SK-N-SH (cell line): ENCODE measurements at regions not wholly inside any gene's neighbourhood (a gene's known extent, or its start where the extent isn't known, plus 50 kb on each side); places are given as distances from the start of the nearest gene placed in this dataset.

Source experiments
- CTCF ChIA-PET: fragments of 300-600, 350-600 bp; formaldehyde crosslinking; extraction: SDS; loops from one replicate; lab custom pipeline; 2021; lab: Yijun Ruan, JAX
- POLR2A ChIA-PET: fragments of 350-600 bp; sonication (Branson Sonifier 250); formaldehyde crosslinking; extraction: SDS; loops from one replicate; lab custom pipeline; 2020; ENCODE audit warnings: antibody characterized with exemption, inconsistent platforms; lab: Yijun Ruan, JAX
- DNase-seq: peaks from one replicate; pipeline ENCODE4 v3.0.0; 2012
- H2AFZ ChIP-seq: fragments of 200-600 bp; sonication (generic); 2 replicates; pipeline ENCODE4 v1.8.1; 2016; ENCODE audit warnings: antibody characterized with exemption, mild to moderate bottlenecking, low read depth
- H3F3A ChIP-seq: fragments of 200-600 bp; sonication (generic); replicated peaks from 2 replicates; pipeline ENCODE3; 2016; ENCODE audit warnings: antibody characterized with exemption, mild to moderate bottlenecking; ENCODE audit not compliant: insufficient read depth
- H3K27ac ChIP-seq, 2 experiments: fragments of 200-500 bp in 1 of 2; fragments of 200-600 bp in 1 of 2; sonication (Bioruptor generic) in 1 of 2; sonication (generic), shearing (Covaris generic) in 1 of 2; 2 replicates each; pipeline versions ENCODE4 v1.5.1 to v1.6.1; 2014 to 2016; ENCODE audit warnings: low read depth in 2 of 2, inconsistent platforms in 1 of 2, low read length in 1 of 2, mild to moderate bottlenecking in 1 of 2, mixed read lengths in 1 of 2
- H3K27me3 ChIP-seq: fragments of 200-600 bp; sonication (generic), shearing (Covaris generic); 2 replicates; pipeline ENCODE4 v1.6.1; 2016; ENCODE audit warnings: mixed run types; ENCODE audit not compliant: insufficient read depth
- H3K36me3 ChIP-seq, 2 experiments: fragments of 200-500 bp in 1 of 2; fragments of 200-600 bp in 1 of 2; sonication (Bioruptor generic) in 1 of 2; sonication (generic) in 1 of 2; replicated peaks in 1 of 2; 2 replicates each; pipeline versions ENCODE3 to v1.5.1; 2014 to 2016; ENCODE audit warnings: low read length in 1 of 2, mild to moderate bottlenecking in 1 of 2; ENCODE audit not compliant: insufficient read depth in 2 of 2, control insufficient read depth in 1 of 2
- H3K4me1 ChIP-seq, 2 experiments: fragments of 200-500 bp in 1 of 2; fragments of 200-600 bp in 1 of 2; sonication (Bioruptor generic) in 1 of 2; sonication (generic), shearing (Covaris generic) in 1 of 2; 2 replicates each; pipeline versions ENCODE4 v1.5.1 to v1.6.1; 2014 to 2016; ENCODE audit warnings: low read depth in 1 of 2, low read length in 1 of 2, mixed run types in 1 of 2; ENCODE audit not compliant: insufficient read depth in 2 of 2, control insufficient read depth in 1 of 2
- H3K4me2 ChIP-seq: fragments of 200-600 bp; sonication (generic), shearing (Covaris generic); 2 replicates; pipeline ENCODE4 v1.6.1; 2017; ENCODE audit warnings: mixed run types
- H3K4me3 ChIP-seq, 2 experiments: fragments of 200-500 bp in 1 of 2; fragments of 200-600 bp in 1 of 2; sonication (Bioruptor generic) in 1 of 2; sonication (generic), shearing (Covaris generic) in 1 of 2; 2 replicates each; pipeline versions ENCODE4 v1.5.1 to v1.8.1; 2014 to 2016; ENCODE audit warnings: low read depth in 2 of 2, inconsistent platforms in 1 of 2, low read length in 1 of 2, mild to moderate bottlenecking in 1 of 2, mixed read lengths in 1 of 2, moderate library complexity in 1 of 2
- H3K79me2 ChIP-seq: fragments of 200-600 bp; sonication (generic); 2 replicates; pipeline ENCODE4 v1.8.1; 2017; ENCODE audit warnings: mild to moderate bottlenecking; ENCODE audit not compliant: insufficient read depth
- H3K9ac ChIP-seq: fragments of 200-600 bp; sonication (generic); 2 replicates; pipeline ENCODE4 v1.6.1; 2017; ENCODE audit warnings: mixed run types
- H3K9me2 ChIP-seq: fragments of 200-600 bp; sonication (generic); 2 replicates; pipeline ENCODE4 v1.6.1; 2017; ENCODE audit warnings: mixed run types
- H3K9me3 ChIP-seq: fragments of 200-600 bp; sonication (generic); 2 replicates; pipeline ENCODE4 v1.6.1; 2017; ENCODE audit warnings: mixed run types, mild to moderate bottlenecking, moderate library complexity
- H4K20me1 ChIP-seq: fragments of 200-600 bp; sonication (generic); 2 replicates; pipeline ENCODE4 v1.6.1; 2017; ENCODE audit warnings: mild to moderate bottlenecking, mixed run types; ENCODE audit not compliant: insufficient read depth
- CHD2 ChIP-seq: fragments of 150-350 bp; IDR thresholded peaks from 2 replicates; pipeline ENCODE4 v1.6.1; 2018; ENCODE audit warnings: low read length; ENCODE audit not compliant: partially characterized antibody
- EP300 ChIP-seq, 2 experiments: IDR thresholded peaks; 2 replicates each; pipeline versions ENCODE4 v1.4.0 to v1.6.1; 2012; ENCODE audit warnings: borderline replicate concordance in 1 of 2, low read depth in 1 of 2, low read length in 1 of 2
- GABPA ChIP-seq: IDR thresholded peaks from 2 replicates; pipeline ENCODE4 v1.4.0; 2012; ENCODE audit warnings: low read depth, mild to moderate bottlenecking
- GATA2 ChIP-seq: sonication (generic); formaldehyde crosslinking; IDR thresholded peaks from 2 replicates; pipeline ENCODE4 v1.5.0; 2020; ENCODE audit warnings: mild to moderate bottlenecking, missing genetic modification reagents
- JUND ChIP-seq: IDR thresholded peaks from 2 replicates; pipeline ENCODE4 v1.4.0; 2012
- MEF2A ChIP-seq: IDR thresholded peaks from 2 replicates; pipeline ENCODE4 v1.4.0; 2012; ENCODE audit warnings: low read depth, borderline replicate concordance
- MXI1 ChIP-seq: IDR thresholded peaks from 2 replicates; pipeline ENCODE4 v1.6.1; 2012; ENCODE audit warnings: mild to moderate bottlenecking, low read depth, low read length, improper control_type of control experiment
- NFIC ChIP-seq: IDR thresholded peaks from 2 replicates; pipeline ENCODE4 v1.4.0; 2012; ENCODE audit warnings: borderline replicate concordance
- NRF1 ChIP-seq: IDR thresholded peaks from 2 replicates; pipeline ENCODE4 v1.6.1; 2012; ENCODE audit warnings: low read depth, mild to moderate bottlenecking, low read length
- POLR2AphosphoS5 ChIP-seq: IDR thresholded peaks from 2 replicates; pipeline ENCODE4 v1.6.1; 2012; ENCODE audit warnings: low read depth, low read length
- RFX5 ChIP-seq: IDR thresholded peaks from 2 replicates; pipeline ENCODE4 v1.6.1; 2012; ENCODE audit warnings: mild to moderate bottlenecking, improper control_type of control experiment, low read length
- SIN3A ChIP-seq: IDR thresholded peaks from 2 replicates; pipeline ENCODE4 v1.6.1; 2012; ENCODE audit warnings: low read depth, mild to moderate bottlenecking, low read length, moderate library complexity, borderline replicate concordance
- TCF12 ChIP-seq: IDR thresholded peaks from 2 replicates; pipeline ENCODE4 v1.4.0; 2012
- WGBS: methylation state at CpG from one replicate; pipeline ENCODE4 v1.1.6; 2017; ENCODE audit warnings: low lambda C conversion rate; 5-methylcytosine and 5-hydroxymethylcytosine counted together
- TF ChIP-seq, protein P1 (sequence below): fragments of 150-350 bp; IDR thresholded peaks from 2 replicates; pipeline ENCODE4 v1.6.1; 2016; ENCODE audit warnings: mild to moderate bottlenecking, low read depth, low read length
- TF ChIP-seq, protein P2 (sequence below): IDR thresholded peaks from 2 replicates; pipeline ENCODE4; 2012
- TF ChIP-seq, protein P3 (sequence below): fragments of 200-600 bp; sonication (generic); IDR thresholded peaks from 2 replicates; pipeline ENCODE4 v1.6.1; 2017; ENCODE audit warnings: antibody characterized with exemption, mild to moderate bottlenecking, moderate library complexity
- TF ChIP-seq, protein P4 (sequence below): IDR thresholded peaks from 2 replicates; pipeline ENCODE4 v1.4.0; 2012; ENCODE audit warnings: low read depth

DNA sequence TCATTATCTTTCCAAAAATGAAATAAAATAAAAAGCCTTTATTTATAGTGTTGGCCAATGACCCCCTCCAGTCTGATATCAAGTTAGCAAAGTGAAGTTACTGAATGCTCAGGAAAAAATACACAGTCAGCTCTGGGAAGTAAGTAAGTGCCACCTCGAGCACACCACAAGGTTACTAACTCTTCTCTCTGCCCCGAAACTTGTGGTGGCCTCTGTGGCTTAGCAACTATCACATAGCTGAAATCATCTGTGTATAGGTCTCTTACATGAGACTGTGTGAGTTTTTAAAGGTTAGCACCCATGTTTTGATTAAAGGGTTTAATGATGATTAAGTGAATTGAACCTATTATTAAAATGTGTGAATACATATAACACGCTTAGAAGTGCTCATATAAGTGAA, 161.4 kb upstream of the KLF4 start:
- Histone ChIP-seq H2AFZ (no peak overlapping the region), H3K9me3 (no peaks in the 10 kb centered on the region), H3K27me3 (peaks cover 51% of the 10 kb centered on the region), H3K9me2 (no peaks in the 10 kb centered on the region), H3K36me3 (no peaks in the 10 kb centered on the region), H3K79me2 (no peaks in the 10 kb centered on the region), H3K4me3 (no peak overlapping the region), H3K9ac (no peak overlapping the region), H3K4me1 (no peaks in the 10 kb centered on the region), H4K20me1 (no peaks in the 10 kb centered on the region), H3F3A (no peaks in the 10 kb centered on the region)
- DNase-seq: no peak
- 36% methylated on average over 3 of the region's 3 CpGs for WGBS
- ChIA-PET POLR2A (no interaction called here), CTCF (no interaction called here)
- no peak for TF ChIP-seq MEF2A
- TF ChIP-seq, protein P1, sequence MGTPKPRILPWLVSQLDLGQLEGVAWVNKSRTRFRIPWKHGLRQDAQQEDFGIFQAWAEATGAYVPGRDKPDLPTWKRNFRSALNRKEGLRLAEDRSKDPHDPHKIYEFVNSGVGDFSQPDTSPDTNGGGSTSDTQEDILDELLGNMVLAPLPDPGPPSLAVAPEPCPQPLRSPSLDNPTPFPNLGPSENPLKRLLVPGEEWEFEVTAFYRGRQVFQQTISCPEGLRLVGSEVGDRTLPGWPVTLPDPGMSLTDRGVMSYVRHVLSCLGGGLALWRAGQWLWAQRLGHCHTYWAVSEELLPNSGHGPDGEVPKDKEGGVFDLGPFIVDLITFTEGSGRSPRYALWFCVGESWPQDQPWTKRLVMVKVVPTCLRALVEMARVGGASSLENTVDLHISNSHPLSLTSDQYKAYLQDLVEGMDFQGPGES: no peak
- no peak for TF ChIP-seq GABPA
- TF ChIP-seq POLR2AphosphoS5: no peak
- no peak for TF ChIP-seq MXI1
- TF ChIP-seq, protein P2, sequence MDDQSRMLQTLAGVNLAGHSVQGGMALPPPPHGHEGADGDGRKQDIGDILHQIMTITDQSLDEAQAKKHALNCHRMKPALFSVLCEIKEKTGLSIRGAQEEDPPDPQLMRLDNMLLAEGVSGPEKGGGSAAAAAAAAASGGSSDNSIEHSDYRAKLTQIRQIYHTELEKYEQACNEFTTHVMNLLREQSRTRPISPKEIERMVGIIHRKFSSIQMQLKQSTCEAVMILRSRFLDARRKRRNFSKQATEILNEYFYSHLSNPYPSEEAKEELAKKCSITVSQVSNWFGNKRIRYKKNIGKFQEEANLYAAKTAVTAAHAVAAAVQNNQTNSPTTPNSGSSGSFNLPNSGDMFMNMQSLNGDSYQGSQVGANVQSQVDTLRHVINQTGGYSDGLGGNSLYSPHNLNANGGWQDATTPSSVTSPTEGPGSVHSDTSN: no peak
- TF ChIP-seq SIN3A: no peak
- no peak for TF ChIP-seq NRF1
- TF ChIP-seq TCF12: no peak
- TF ChIP-seq CHD2: no peak
- TF ChIP-seq EP300 (IDR thresholded peaks at IDR 0.05; ENCODE audit: borderline replicate concordance in 1 of 2, low read depth in 1 of 2, low read length in 1 of 2): no peak
- TF ChIP-seq RFX5: no peak
- TF ChIP-seq, protein P3, sequence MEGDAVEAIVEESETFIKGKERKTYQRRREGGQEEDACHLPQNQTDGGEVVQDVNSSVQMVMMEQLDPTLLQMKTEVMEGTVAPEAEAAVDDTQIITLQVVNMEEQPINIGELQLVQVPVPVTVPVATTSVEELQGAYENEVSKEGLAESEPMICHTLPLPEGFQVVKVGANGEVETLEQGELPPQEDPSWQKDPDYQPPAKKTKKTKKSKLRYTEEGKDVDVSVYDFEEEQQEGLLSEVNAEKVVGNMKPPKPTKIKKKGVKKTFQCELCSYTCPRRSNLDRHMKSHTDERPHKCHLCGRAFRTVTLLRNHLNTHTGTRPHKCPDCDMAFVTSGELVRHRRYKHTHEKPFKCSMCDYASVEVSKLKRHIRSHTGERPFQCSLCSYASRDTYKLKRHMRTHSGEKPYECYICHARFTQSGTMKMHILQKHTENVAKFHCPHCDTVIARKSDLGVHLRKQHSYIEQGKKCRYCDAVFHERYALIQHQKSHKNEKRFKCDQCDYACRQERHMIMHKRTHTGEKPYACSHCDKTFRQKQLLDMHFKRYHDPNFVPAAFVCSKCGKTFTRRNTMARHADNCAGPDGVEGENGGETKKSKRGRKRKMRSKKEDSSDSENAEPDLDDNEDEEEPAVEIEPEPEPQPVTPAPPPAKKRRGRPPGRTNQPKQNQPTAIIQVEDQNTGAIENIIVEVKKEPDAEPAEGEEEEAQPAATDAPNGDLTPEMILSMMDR: no peak
- TF ChIP-seq JUND: no peak
- no peak for TF ChIP-seq NFIC
- TF ChIP-seq, protein P4, sequence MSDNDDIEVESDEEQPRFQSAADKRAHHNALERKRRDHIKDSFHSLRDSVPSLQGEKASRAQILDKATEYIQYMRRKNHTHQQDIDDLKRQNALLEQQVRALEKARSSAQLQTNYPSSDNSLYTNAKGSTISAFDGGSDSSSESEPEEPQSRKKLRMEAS: no peak
- TF ChIP-seq GATA2: no peak
- TF ChIP-seq, all 33 proteins: peak for 0
- Histone ChIP-seq H3K4me2 (no peak overlapping the region), H3K27ac (no peak overlapping the region)
